K562 (cell line): ENCODE measurements at regions not wholly inside any gene's neighbourhood (a gene's known extent, or its start where the extent isn't known, plus 50 kb on each side); places are given as distances from the start of the nearest gene placed in this dataset.

Source experiments
- CTCF ChIP-seq, 3 experiments: IDR thresholded peaks in 2 of 3; conservative IDR thresholded peaks in 1 of 3; 2 replicates each; pipeline ENCODE4 v1.5.1; 2011 to 2012; ENCODE audit warnings: low read length in 3 of 3, mild to moderate bottlenecking in 3 of 3, control low read depth in 2 of 3, improper control_type of control experiment in 1 of 3, inconsistent platforms in 1 of 3, low read depth in 1 of 3, mixed read lengths in 1 of 3, moderate library complexity in 1 of 3; ENCODE audit not compliant: insufficient read depth in 2 of 3
- DPF2 ChIP-seq: fragments of 450-650 bp; IDR thresholded peaks from 2 replicates; pipeline ENCODE4 v1.6.1; 2016
- E2F4 ChIP-seq: sonication (generic); formaldehyde crosslinking; IDR thresholded peaks from 2 replicates; pipeline ENCODE4 v1.8.0; 2022; ENCODE audit warnings: mild to moderate bottlenecking, low read depth, missing genetic modification reagents
- EP400 ChIP-seq: fragments of 450-650 bp; IDR thresholded peaks from 2 replicates; pipeline ENCODE4 v1.6.1; 2017; ENCODE audit warnings: antibody characterized with exemption, mild to moderate bottlenecking, moderate library complexity
- FOXP4 ChIP-seq: sonication (generic); formaldehyde crosslinking; IDR thresholded peaks from 2 replicates; pipeline ENCODE4 v1.8.0; 2022; ENCODE audit warnings: mild to moderate bottlenecking, missing genetic modification reagents, borderline replicate concordance
- NFE2L1 ChIP-seq: fragments of 450-650 bp; IDR thresholded peaks from 2 replicates; pipeline ENCODE4 v1.6.1; 2016; ENCODE audit warnings: missing genetic modification characterization, low read depth, mild to moderate bottlenecking, missing compliant biosample characterization, moderate library complexity, borderline replicate concordance
- POLR2A ChIP-seq: fragments of 450-650 bp; conservative IDR thresholded peaks from 2 replicates; pipeline ENCODE4 v1.6.1; 2016
- PRDM10 ChIP-seq: fragments of 450-650 bp; IDR thresholded peaks from 2 replicates; pipeline ENCODE4 v1.6.1; 2018; ENCODE audit not compliant: partially characterized antibody
- SMC3 ChIP-seq: conservative IDR thresholded peaks from 2 replicates; pipeline ENCODE4 v1.6.1; 2011; ENCODE audit warnings: low read depth, low read length, improper control_type of control experiment; ENCODE audit not compliant: insufficient read depth
- WHSC1 ChIP-seq: IDR thresholded peaks from one replicate; pipeline ENCODE4 v1.6.1; 2012; ENCODE audit warnings: low read length, control low read depth, inconsistent platforms
- ZFP1 ChIP-seq: fragments of 450-650 bp; formaldehyde crosslinking; IDR thresholded peaks from 2 replicates; pipeline ENCODE4 v1.4.0; 2020; ENCODE audit warnings: mild to moderate bottlenecking, mixed read lengths
- ZNF318 ChIP-seq, 2 experiments: fragments of 450-650 bp; IDR thresholded peaks; 2 replicates each; pipeline ENCODE4 v1.6.1; 2016; ENCODE audit warnings: mild to moderate bottlenecking in 2 of 2, borderline replicate concordance in 1 of 2, low read depth in 1 of 2, moderate library complexity in 1 of 2
- ZNF449 ChIP-seq: fragments of 250-450 bp; sonication (Bioruptor Pico); IDR thresholded peaks from 2 replicates; pipeline ENCODE4 v1.8.0; 2022; ENCODE audit warnings: moderate library complexity, mild to moderate bottlenecking, inconsistent platforms
- ZNF717 ChIP-seq: fragments of 250-450 bp; sonication (Bioruptor Pico); IDR thresholded peaks from 2 replicates; pipeline ENCODE4 v1.5.0; 2021

GRCh38 chr5:133900534-133901270, 67.7 kb downstream of the C5orf15 start:
- TF ChIP-seq NFE2L1 (tag) (no peak), EP400 (no peak), CTCF (IDR thresholded peaks at IDR 0.05 in 2 of 3, conservative IDR thresholded peaks at IDR 0.05 in 1 of 3; ENCODE audit: insufficient read depth in 2 of 3, low read depth in 1 of 3, low read length in 3 of 3) (no peak), FOXP4 (no peak), PRDM10 (no peak), SMC3 (no peak), ZNF449 (CRISPR knock-in tag) (no peak), POLR2A (no peak), DPF2 (no peak), WHSC1 (no peak), ZFP1 (CRISPR knock-in tag) (no peak), E2F4 (no peak), ZNF318 (IDR thresholded peaks at IDR 0.05; ENCODE audit: borderline replicate concordance in 1 of 2, low read depth in 1 of 2) (no peak), ZNF717 (no peak)
